ENCODE measurements at regions not wholly inside any gene's neighbourhood (a gene's known extent, or its start where the extent isn't known, plus 50 kb on each side); places are given as distances from the start of the nearest gene placed in this dataset.

- H3K27me3 ChIP-seq (ENCODE audit: control insufficient read depth in 4 of 4, insufficient read depth in 4 of 4, low read length in 3 of 4), result no peaks in the 10 kb centered on the region
- H3K4me3 ChIP-seq (ENCODE audit: low read depth in 1 of 3, low read length in 3 of 3), result no peak overlapping the region
- peaks cover 0 to 5% (median 0%) of the 10 kb centered on the region in 4 donors for H3K4me1 ChIP-seq (ENCODE audit: control insufficient read depth in 4 of 4, insufficient read depth in 4 of 4, low read length in 3 of 4)
- DNase-seq (ENCODE audit: low spot score), result no peak
- 78% methylated on average over 4 of the region's 4 CpGs for WGBS
- H3K27ac ChIP-seq (ENCODE audit: low read depth in 1 of 2, low read length in 2 of 2), result no peak overlapping the region
- H3K36me3 ChIP-seq (ENCODE audit: control insufficient read depth in 4 of 4, insufficient read depth in 3 of 4, low read depth in 1 of 4, low read length in 3 of 4), result no peaks in the 10 kb centered on the region
- H3K9ac ChIP-seq (ENCODE audit: low read depth in 1 of 2, low read length in 2 of 2), result no peak overlapping the region
- TF ChIP-seq NR2F2 (IDR thresholded peaks at IDR 0.05) (no peak), TAF1 (conservative IDR thresholded peaks at IDR 0.05) (no peak), YY1 (IDR thresholded peaks at IDR 0.05) (no peak), CTCF (IDR thresholded peaks at IDR 0.05; ENCODE audit: low read depth, low read length, missing input control) (no peak), HNF4G (IDR thresholded peaks at IDR 0.05) (no peak)
- no peaks in the 10 kb centered on the region for H3K9me3 ChIP-seq (ENCODE audit: control insufficient read depth in 4 of 4, low read length in 3 of 4)
Observed at GRCh38 chr3:174495311-174495710, 363.8 kb upstream of the NAALADL2 start.

- no peak for DNase-seq (ENCODE audit: low spot score)
- Histone ChIP-seq H3K27ac (ENCODE audit: low read depth in 1 of 2, low read length in 2 of 2) (no peak overlapping the region), H3K36me3 (ENCODE audit: control insufficient read depth in 4 of 4, insufficient read depth in 3 of 4, low read depth in 1 of 4, low read length in 3 of 4) (no peaks in the 10 kb centered on the region), H3K27me3 (ENCODE audit: control insufficient read depth in 4 of 4, insufficient read depth in 4 of 4, low read length in 3 of 4) (no peaks in the 10 kb centered on the region), H3K9me3 (ENCODE audit: control insufficient read depth in 4 of 4, low read length in 3 of 4) (no peaks in the 10 kb centered on the region), H3K4me1 (ENCODE audit: control insufficient read depth in 4 of 4, insufficient read depth in 4 of 4, low read length in 3 of 4) (peaks cover 0 to 5% (median 0%) of the 10 kb centered on the region in 4 donors), H3K9ac (ENCODE audit: low read depth in 1 of 2, low read length in 2 of 2) (no peak overlapping the region), H3K4me3 (ENCODE audit: low read depth in 1 of 3, low read length in 3 of 3) (no peak overlapping the region)
- TF ChIP-seq NR2F2 (IDR thresholded peaks at IDR 0.05) (no peak), SP1 (IDR thresholded peaks at IDR 0.05) (peak; percentile 23), RXRA (IDR thresholded peaks at IDR 0.05) (peak in 1 of 2 donors; percentile 51), FOXA2 (IDR thresholded peaks at IDR 0.05) (no peak), HNF4A (conservative IDR thresholded peaks at IDR 0.05) (peak; percentile 41 to 56), JUND (IDR thresholded peaks at IDR 0.05) (peak in 1 of 2 donors; percentile 47), ATF3 (IDR thresholded peaks at IDR 0.05) (no peak)
- 37% methylated on average over 1 of the region's 1 CpG for WGBS
Observed at GRCh38 chr3:174495928-174496327, 363.2 kb upstream of the NAALADL2 start.

GRCh38 chr3:174498638-174499037, 360.5 kb upstream of the NAALADL2 start:
- Histone ChIP-seq H3K4me3 (ENCODE audit: low read depth in 1 of 3, low read length in 3 of 3) (no peak overlapping the region), H3K4me1 (ENCODE audit: control insufficient read depth in 4 of 4, insufficient read depth in 4 of 4, low read length in 3 of 4) (peaks cover 0 to 5% (median 0%) of the 10 kb centered on the region in 4 donors), H3K27ac (ENCODE audit: low read depth in 1 of 2, low read length in 2 of 2) (no peak overlapping the region), H3K36me3 (ENCODE audit: control insufficient read depth in 4 of 4, insufficient read depth in 3 of 4, low read depth in 1 of 4, low read length in 3 of 4) (no peaks in the 10 kb centered on the region), H3K27me3 (ENCODE audit: control insufficient read depth in 4 of 4, insufficient read depth in 4 of 4, low read length in 3 of 4) (no peaks in the 10 kb centered on the region), H3K9ac (ENCODE audit: low read depth in 1 of 2, low read length in 2 of 2) (no peak overlapping the region), H3K9me3 (ENCODE audit: control insufficient read depth in 4 of 4, low read length in 3 of 4) (no peaks in the 10 kb centered on the region)
- WGBS, result 42% methylated on average over 2 of the region's 2 CpGs
- DNase-seq (ENCODE audit: low spot score), result no peak
- TF ChIP-seq TAF1 (conservative IDR thresholded peaks at IDR 0.05) (no peak), MAX (IDR thresholded peaks at IDR 0.05) (no peak), NR2F2 (IDR thresholded peaks at IDR 0.05) (no peak), FOXA2 (IDR thresholded peaks at IDR 0.05) (no peak), CTCF (IDR thresholded peaks at IDR 0.05; ENCODE audit: low read depth, low read length, missing input control) (no peak), FOXA1 (IDR thresholded peaks at IDR 0.05) (no peak), SP1 (IDR thresholded peaks at IDR 0.05) (no peak), ATF3 (IDR thresholded peaks at IDR 0.05) (no peak), ZBTB33 (IDR thresholded peaks at IDR 0.05) (no peak), YY1 (IDR thresholded peaks at IDR 0.05) (no peak), HNF4G (IDR thresholded peaks at IDR 0.05) (no peak), REST (IDR thresholded peaks at IDR 0.05) (no peak), HNF4A (conservative IDR thresholded peaks at IDR 0.05) (no peak), GABPA (IDR thresholded peaks at IDR 0.05 in 1 of 2, conservative IDR thresholded peaks at IDR 0.05 in 1 of 2) (no peak), EGR1 (IDR thresholded peaks at IDR 0.05; ENCODE audit: low read depth in 2 of 2) (no peak), JUND (IDR thresholded peaks at IDR 0.05) (no peak), RXRA (IDR thresholded peaks at IDR 0.05) (no peak)
